ENCODE measurements at regions not wholly inside any gene's neighbourhood (a gene's known extent, or its start where the extent isn't known, plus 50 kb on each side); places are given as distances from the start of the nearest gene placed in this dataset.

- ATAC-seq (no peak), DNase-seq (no peak)
- H3K4me3 Mint-ChIP-seq, result no peak overlapping the region
- no peaks in the 10 kb centered on the region for H3K36me3 Mint-ChIP-seq (ENCODE audit: low read depth)
- H3K27me3 Mint-ChIP-seq, result peaks cover 3% of the 10 kb centered on the region
- no peaks in the 10 kb centered on the region for H3K4me1 Mint-ChIP-seq
- no peaks in the 10 kb centered on the region for H3K9me3 Mint-ChIP-seq
- H3K27ac Mint-ChIP-seq, result no peak overlapping the region
These were observed 76.1 kb upstream of the LIMCH1 start for GRCh38 chr4:41461780-41462307.

GRCh38 chr4:41465146-41465761 is 72.7 kb upstream of the LIMCH1 start:
- H3K36me3 Mint-ChIP-seq (ENCODE audit: low read depth), result no peaks in the 10 kb centered on the region
- H3K27ac Mint-ChIP-seq, result no peak overlapping the region
- H3K9me3 Mint-ChIP-seq, result no peaks in the 10 kb centered on the region
- no peak for ATAC-seq
- DNase-seq, result no peak
- H3K4me3 Mint-ChIP-seq, result no peak overlapping the region
- no peaks in the 10 kb centered on the region for H3K27me3 Mint-ChIP-seq
- H3K4me1 Mint-ChIP-seq, result no peaks in the 10 kb centered on the region

- Mint-ChIP-seq H3K27ac (no peak overlapping the region), H3K27me3 (no peaks in the 10 kb centered on the region), H3K4me1 (no peaks in the 10 kb centered on the region), H3K4me3 (no peak overlapping the region), H3K9me3 (no peaks in the 10 kb centered on the region), H3K36me3 (ENCODE audit: low read depth) (no peaks in the 10 kb centered on the region)
- no peak for DNase-seq
- ATAC-seq, result no peak
These were observed 71.7 kb upstream of the LIMCH1 start for GRCh38 chr4:41466249-41466648.

- Mint-ChIP-seq H3K9me3 (no peaks in the 10 kb centered on the region), H3K27ac (no peak overlapping the region), H3K4me1 (no peaks in the 10 kb centered on the region)
These were observed 69.8 kb upstream of the LIMCH1 start for GRCh38 chr4:41468122-41468521.

GRCh38 chr4:41471126-41472071 is 66.6 kb upstream of the LIMCH1 start:
- ATAC-seq, result no peak
- Mint-ChIP-seq H3K4me1 (no peaks in the 10 kb centered on the region), H3K9me3 (no peaks in the 10 kb centered on the region), H3K27me3 (peaks cover 6% of the 10 kb centered on the region), H3K4me3 (no peak overlapping the region), H3K27ac (no peak overlapping the region), H3K36me3 (ENCODE audit: low read depth) (no peaks in the 10 kb centered on the region)
- no peak for DNase-seq

More at GRCh38 chr4:41468122-41468521, 69.8 kb upstream of the LIMCH1 start:
- Mint-ChIP-seq H3K4me3 (no peak overlapping the region), H3K27me3 (peaks cover 2% of the 10 kb centered on the region), H3K36me3 (ENCODE audit: low read depth) (no peaks in the 10 kb centered on the region)
- no peak for DNase-seq
- ATAC-seq, result no peak

- H3K9me3 Mint-ChIP-seq, result no peaks in the 10 kb centered on the region
- peaks cover 8% of the 10 kb centered on the region for H3K27me3 Mint-ChIP-seq
- no peak for ATAC-seq
- H3K4me1 Mint-ChIP-seq, result no peaks in the 10 kb centered on the region
- H3K36me3 Mint-ChIP-seq (ENCODE audit: low read depth), result no peaks in the 10 kb centered on the region
- no peak overlapping the region for H3K4me3 Mint-ChIP-seq
- no peak for DNase-seq
- no peak overlapping the region for H3K27ac Mint-ChIP-seq
These were observed 65.9 kb upstream of the LIMCH1 start for GRCh38 chr4:41472081-41472480.

GRCh38 chr4:41473176-41473575 is 64.8 kb upstream of the LIMCH1 start:
- no peak overlapping the region for H3K27ac Mint-ChIP-seq
- ATAC-seq (no peak), DNase-seq (no peak)
- H3K4me1 Mint-ChIP-seq, result no peaks in the 10 kb centered on the region
- no peaks in the 10 kb centered on the region for H3K9me3 Mint-ChIP-seq
- H3K36me3 Mint-ChIP-seq (ENCODE audit: low read depth), result no peaks in the 10 kb centered on the region
- peaks cover 8% of the 10 kb centered on the region for H3K27me3 Mint-ChIP-seq
- H3K4me3 Mint-ChIP-seq, result no peak overlapping the region

GRCh38 chr4:41475402-41475801 is 62.6 kb upstream of the LIMCH1 start:
- Mint-ChIP-seq H3K4me3 (no peak overlapping the region), H3K36me3 (ENCODE audit: low read depth) (no peaks in the 10 kb centered on the region), H3K4me1 (no peaks in the 10 kb centered on the region), H3K9me3 (no peaks in the 10 kb centered on the region), H3K27ac (no peak overlapping the region), H3K27me3 (peaks cover 8% of the 10 kb centered on the region)
- ATAC-seq (no peak), DNase-seq (no peak)

- Mint-ChIP-seq H3K4me1 (no peaks in the 10 kb centered on the region), H3K27me3 (peaks cover 8% of the 10 kb centered on the region), H3K4me3 (no peak overlapping the region), H3K27ac (no peak overlapping the region), H3K9me3 (no peaks in the 10 kb centered on the region), H3K36me3 (ENCODE audit: low read depth) (no peaks in the 10 kb centered on the region)
- DNase-seq, result no peak
- no peak for ATAC-seq
These were observed 61.6 kb upstream of the LIMCH1 start for GRCh38 chr4:41476310-41476885.

GRCh38 chr4:41477181-41477905 is 60.6 kb upstream of the LIMCH1 start:
- no peaks in the 10 kb centered on the region for H3K36me3 Mint-ChIP-seq (ENCODE audit: low read depth)
- DNase-seq, result no peak
- peaks cover 8% of the 10 kb centered on the region for H3K27me3 Mint-ChIP-seq
- no peaks in the 10 kb centered on the region for H3K4me1 Mint-ChIP-seq
- H3K4me3 Mint-ChIP-seq, result no peak overlapping the region
- no peak for ATAC-seq
- H3K9me3 Mint-ChIP-seq, result no peaks in the 10 kb centered on the region
- H3K27ac Mint-ChIP-seq, result no peak overlapping the region

- Mint-ChIP-seq H3K27ac (no peak overlapping the region), H3K4me3 (no peak overlapping the region), H3K36me3 (ENCODE audit: low read depth) (no peaks in the 10 kb centered on the region), H3K27me3 (peaks cover 6% of the 10 kb centered on the region), H3K4me1 (no peaks in the 10 kb centered on the region), H3K9me3 (no peaks in the 10 kb centered on the region)
- ATAC-seq (no peak), DNase-seq (no peak)
These were observed 59.4 kb upstream of the LIMCH1 start for GRCh38 chr4:41478518-41478917.

- Mint-ChIP-seq H3K27ac (no peak overlapping the region), H3K9me3 (no peaks in the 10 kb centered on the region), H3K36me3 (ENCODE audit: low read depth) (no peaks in the 10 kb centered on the region), H3K4me1 (no peaks in the 10 kb centered on the region), H3K27me3 (peaks cover 4% of the 10 kb centered on the region), H3K4me3 (no peak overlapping the region)
- no peak for ATAC-seq
- no peak for DNase-seq
These were observed 57.1 kb upstream of the LIMCH1 start for GRCh38 chr4:41480896-41481311.

GRCh38 chr4:41483771-41484170 is 54.2 kb upstream of the LIMCH1 start:
- no peak for ATAC-seq
- no peak for DNase-seq
- no peak overlapping the region for H3K4me3 Mint-ChIP-seq
- H3K27me3 Mint-ChIP-seq, result peaks cover 2% of the 10 kb centered on the region
- no peaks in the 10 kb centered on the region for H3K36me3 Mint-ChIP-seq (ENCODE audit: low read depth)
- no peak overlapping the region for H3K27ac Mint-ChIP-seq
- H3K9me3 Mint-ChIP-seq, result no peaks in the 10 kb centered on the region
- no peaks in the 10 kb centered on the region for H3K4me1 Mint-ChIP-seq

- peaks cover 2% of the 10 kb centered on the region for H3K27me3 Mint-ChIP-seq
- DNase-seq, result no peak
- no peak overlapping the region for H3K27ac Mint-ChIP-seq
- no peaks in the 10 kb centered on the region for H3K9me3 Mint-ChIP-seq
- H3K4me1 Mint-ChIP-seq, result no peaks in the 10 kb centered on the region
- no peak overlapping the region for H3K4me3 Mint-ChIP-seq
- no peaks in the 10 kb centered on the region for H3K36me3 Mint-ChIP-seq (ENCODE audit: low read depth)
- no peak for ATAC-seq
These were observed 52.9 kb upstream of the LIMCH1 start for GRCh38 chr4:41485041-41485440.

Data from activated naive CD8-positive, alpha-beta T cell treated with anti-CD3 and anti-CD28 coated beads, Interleukin-2, amount 50 U/mL, for 24 hours (primary cell).